OCI-LY3 (cell line): ENCODE measurements at regions not wholly inside any gene's neighbourhood (a gene's known extent, or its start where the extent isn't known, plus 50 kb on each side); places are given as distances from the start of the nearest gene placed in this dataset.

Experiments used
- H2AFZ ChIP-seq: fragments of 200-600, 300-600 bp; shearing (Covaris generic); 2 replicates; pipeline ENCODE4 v1.6.0; 2014; ENCODE audit warnings: antibody characterized with exemption, low read depth, low read length
- H3K27ac ChIP-seq: fragments of 200-600, 300-600 bp; sonication (generic); 2 replicates; pipeline ENCODE4 v1.5.1; 2014; ENCODE audit warnings: mild to moderate bottlenecking, low read length, moderate library complexity, mixed read lengths
- H3K27me3 ChIP-seq: fragments of 200-600, 300-600 bp; sonication (generic); 2 replicates; pipeline ENCODE4 v1.6.1; 2014; ENCODE audit warnings: low read depth, low read length, mixed read lengths
- H3K36me3 ChIP-seq: fragments of 200-600, 300-600 bp; sonication (generic); replicated peaks from 2 replicates; pipeline ENCODE3; 2014; ENCODE audit warnings: low read depth, low read length, mixed read lengths
- H3K4me1 ChIP-seq: fragments of 300-600, 200-600 bp; sonication (generic); 2 replicates; pipeline ENCODE4 v1.6.1; 2014; ENCODE audit warnings: low read length, mixed read lengths
- H3K4me2 ChIP-seq: fragments of 200-600, 300-600 bp; sonication (generic); 2 replicates; pipeline ENCODE4 v1.6.1; 2014; ENCODE audit warnings: low read length, mixed read lengths
- H3K4me3 ChIP-seq: fragments of 300-600, 200-600 bp; sonication (generic); 2 replicates; pipeline ENCODE4 v1.5.1; 2014; ENCODE audit warnings: antibody characterized with exemption, mild to moderate bottlenecking, low read length, moderate library complexity
- H3K79me2 ChIP-seq: fragments of 300-600, 200-600 bp; shearing (Covaris generic); 2 replicates; pipeline ENCODE4 v1.6.1; 2014; ENCODE audit warnings: mild to moderate bottlenecking, low read length, mixed read lengths
- H3K9ac ChIP-seq: fragments of 300-600, 200-600 bp; shearing (Covaris generic); 2 replicates; pipeline ENCODE4 v1.6.0; 2014; ENCODE audit warnings: mild to moderate bottlenecking, low read length, moderate library complexity
- H3K9me3 ChIP-seq: fragments of 200-600, 300-600 bp; shearing (Covaris generic); 2 replicates; pipeline ENCODE4 v1.6.1; 2014; ENCODE audit warnings: low read length, mixed read lengths; ENCODE audit not compliant: insufficient read depth
- H4K20me1 ChIP-seq: fragments of 200-600, 300-600 bp; sonication (generic); 2 replicates; pipeline ENCODE4 v1.6.1; 2016; ENCODE audit warnings: low read length, mixed read lengths; ENCODE audit not compliant: insufficient read depth
- EZH2phosphoT487 ChIP-seq: fragments of 200-600 bp; shearing (Covaris generic); IDR thresholded peaks from 2 replicates; pipeline ENCODE4 v1.6.1; 2018; ENCODE audit warnings: antibody characterized with exemption, mixed run types, low read depth
- TF ChIP-seq, protein P1 (sequence below): fragments of 200-600, 300-600 bp; sonication (generic); IDR thresholded peaks from 2 replicates; pipeline ENCODE4 v1.5.1; 2014; ENCODE audit warnings: antibody characterized with exemption, low read length, low read depth

DNA sequence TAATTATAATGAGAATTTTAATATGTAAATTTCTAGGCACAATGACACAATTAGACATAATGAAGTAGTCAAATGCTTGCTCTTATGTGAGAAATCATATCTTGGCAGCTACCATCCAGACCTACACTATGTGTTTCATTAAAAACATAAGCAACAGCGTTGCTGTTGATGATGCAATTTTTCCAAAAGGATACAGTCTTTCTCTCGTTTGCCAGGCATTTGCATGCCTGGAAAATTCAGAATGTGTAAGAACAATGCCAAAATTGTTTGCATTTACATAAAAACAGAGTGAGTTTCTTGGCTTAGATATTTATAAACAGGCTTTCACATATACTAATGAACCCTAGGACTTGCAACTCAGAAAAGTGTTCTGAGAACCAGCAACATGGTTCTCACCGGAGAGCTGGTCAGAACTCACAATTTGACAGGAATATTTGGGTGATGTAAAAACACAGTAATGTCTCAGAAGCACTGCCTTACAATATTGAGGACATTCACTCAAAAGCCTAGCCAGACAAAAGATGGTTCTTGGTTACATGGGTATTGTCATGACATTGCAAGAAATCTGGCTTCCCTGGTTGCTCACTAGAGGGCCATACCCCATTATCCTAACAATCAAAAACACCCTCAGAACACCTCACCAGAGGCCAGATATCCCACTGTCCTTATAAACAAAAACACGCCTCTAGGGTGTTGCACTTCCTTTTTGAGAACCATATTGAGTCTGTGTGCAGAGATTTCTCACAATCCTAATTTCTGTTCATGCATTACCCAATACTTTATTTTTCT is 1029.0 kb upstream of the AGA start:
- no peak overlapping the region for H3K9ac ChIP-seq
- H3K27ac ChIP-seq, result no peak overlapping the region
- no peaks in the 10 kb centered on the region for H3K36me3 ChIP-seq
- H2AFZ ChIP-seq, result 0 out of 2 replicates have a peak overlapping the region, but pooled peaks have one; percentile 10
- H3K4me2 ChIP-seq, result no peak overlapping the region
- no peaks in the 10 kb centered on the region for H3K9me3 ChIP-seq
- H3K79me2 ChIP-seq, result no peaks in the 10 kb centered on the region
- no peak overlapping the region for H3K4me3 ChIP-seq
- H3K27me3 ChIP-seq, result no peaks in the 10 kb centered on the region
- no peaks in the 10 kb centered on the region for H3K4me1 ChIP-seq
- TF ChIP-seq, protein P1, sequence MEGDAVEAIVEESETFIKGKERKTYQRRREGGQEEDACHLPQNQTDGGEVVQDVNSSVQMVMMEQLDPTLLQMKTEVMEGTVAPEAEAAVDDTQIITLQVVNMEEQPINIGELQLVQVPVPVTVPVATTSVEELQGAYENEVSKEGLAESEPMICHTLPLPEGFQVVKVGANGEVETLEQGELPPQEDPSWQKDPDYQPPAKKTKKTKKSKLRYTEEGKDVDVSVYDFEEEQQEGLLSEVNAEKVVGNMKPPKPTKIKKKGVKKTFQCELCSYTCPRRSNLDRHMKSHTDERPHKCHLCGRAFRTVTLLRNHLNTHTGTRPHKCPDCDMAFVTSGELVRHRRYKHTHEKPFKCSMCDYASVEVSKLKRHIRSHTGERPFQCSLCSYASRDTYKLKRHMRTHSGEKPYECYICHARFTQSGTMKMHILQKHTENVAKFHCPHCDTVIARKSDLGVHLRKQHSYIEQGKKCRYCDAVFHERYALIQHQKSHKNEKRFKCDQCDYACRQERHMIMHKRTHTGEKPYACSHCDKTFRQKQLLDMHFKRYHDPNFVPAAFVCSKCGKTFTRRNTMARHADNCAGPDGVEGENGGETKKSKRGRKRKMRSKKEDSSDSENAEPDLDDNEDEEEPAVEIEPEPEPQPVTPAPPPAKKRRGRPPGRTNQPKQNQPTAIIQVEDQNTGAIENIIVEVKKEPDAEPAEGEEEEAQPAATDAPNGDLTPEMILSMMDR, result peak; percentile 21; the same call in 1 of the 2 replicates
- TF ChIP-seq EZH2phosphoT487, result no peak
- H4K20me1 ChIP-seq, result no peaks in the 10 kb centered on the region

DNA sequence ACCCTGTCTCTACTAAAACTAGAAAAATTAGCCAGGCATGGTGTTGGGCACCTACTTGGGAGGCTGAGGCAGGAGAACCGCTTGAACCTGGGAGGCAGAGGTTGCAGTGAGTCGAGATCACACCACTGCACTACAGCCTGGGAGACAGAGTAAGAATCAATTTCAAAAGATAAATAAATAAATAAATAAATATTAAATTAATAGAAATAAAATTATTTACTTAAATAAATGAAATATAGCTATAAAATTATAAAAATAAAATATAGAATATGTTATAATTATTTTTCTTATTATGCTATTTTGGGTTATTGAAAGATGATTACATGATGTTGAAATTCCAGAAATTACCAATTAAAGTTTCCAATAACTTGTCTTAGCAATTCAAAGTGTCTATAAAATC is 1029.8 kb upstream of the AGA start:
- TF ChIP-seq EZH2phosphoT487, result no peak
- TF ChIP-seq, protein P1, result no peak
- no peak overlapping the region for H3K9ac ChIP-seq
- no peaks in the 10 kb centered on the region for H3K79me2 ChIP-seq
- H3K27me3 ChIP-seq, result no peaks in the 10 kb centered on the region
- no peak overlapping the region for H3K4me3 ChIP-seq
- H3K4me2 ChIP-seq, result no peak overlapping the region
- no peaks in the 10 kb centered on the region for H3K36me3 ChIP-seq
- no peaks in the 10 kb centered on the region for H3K4me1 ChIP-seq
- H4K20me1 ChIP-seq, result no peaks in the 10 kb centered on the region
- H3K27ac ChIP-seq, result no peak overlapping the region
- H2AFZ ChIP-seq, result no peak overlapping the region
- no peaks in the 10 kb centered on the region for H3K9me3 ChIP-seq

DNA sequence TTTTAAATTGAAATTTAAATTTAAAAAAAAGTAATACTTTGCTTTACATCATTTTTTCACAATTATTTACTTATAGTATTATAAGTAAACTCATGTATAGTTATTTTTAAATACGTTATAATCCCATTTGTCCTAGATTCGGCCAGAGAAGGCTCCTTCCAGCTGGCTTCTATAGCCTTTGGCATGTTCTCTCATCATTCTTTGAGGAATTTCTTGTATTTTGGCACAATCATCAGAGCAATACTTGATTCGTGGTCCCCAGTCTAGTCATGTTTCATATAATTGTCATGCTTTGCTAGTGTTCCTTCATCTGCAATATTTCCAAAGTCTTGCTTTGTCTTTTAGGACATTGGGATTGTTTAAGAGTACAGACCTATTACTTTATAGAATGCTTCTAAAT is 1037.9 kb upstream of the AGA start:
- no peaks in the 10 kb centered on the region for H3K9me3 ChIP-seq
- no peak overlapping the region for H3K4me3 ChIP-seq
- H3K4me1 ChIP-seq, result no peaks in the 10 kb centered on the region
- H3K4me2 ChIP-seq, result no peak overlapping the region
- no peaks in the 10 kb centered on the region for H3K27me3 ChIP-seq
- no peak overlapping the region for H3K9ac ChIP-seq
- TF ChIP-seq EZH2phosphoT487, result no peak
- TF ChIP-seq, protein P1, result no peak
- H4K20me1 ChIP-seq, result no peaks in the 10 kb centered on the region
- 0 out of 2 replicates have a peak overlapping the region, but pooled peaks have one; percentile 24 for H2AFZ ChIP-seq
- H3K27ac ChIP-seq, result no peak overlapping the region
- H3K36me3 ChIP-seq, result no peaks in the 10 kb centered on the region
- no peaks in the 10 kb centered on the region for H3K79me2 ChIP-seq

DNA sequence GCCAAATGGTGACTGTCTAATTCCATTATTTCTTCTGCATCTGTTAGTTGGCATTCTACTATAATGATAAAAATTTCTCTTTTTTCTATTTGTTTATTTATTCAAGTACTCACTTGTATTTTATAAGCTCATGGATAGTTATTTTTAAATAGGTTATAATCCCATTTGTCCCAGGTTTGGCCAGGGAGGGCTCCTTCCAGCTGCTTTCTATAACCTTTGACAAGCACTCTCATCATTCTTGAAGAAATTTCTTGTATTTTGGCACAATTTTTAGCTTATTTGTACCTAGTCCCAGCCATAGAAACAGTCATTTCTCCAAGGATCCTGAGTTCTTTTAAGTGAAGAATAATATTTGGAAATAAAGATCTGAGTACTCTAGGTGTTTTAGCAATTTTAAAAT is 1038.6 kb upstream of the AGA start:
- Histone ChIP-seq H3K4me2 (no peak overlapping the region), H3K27me3 (no peaks in the 10 kb centered on the region), H3K27ac (no peak overlapping the region), H3K36me3 (no peaks in the 10 kb centered on the region), H3K4me1 (no peaks in the 10 kb centered on the region), H2AFZ (no peak overlapping the region), H3K79me2 (no peaks in the 10 kb centered on the region), H4K20me1 (no peaks in the 10 kb centered on the region), H3K4me3 (no peak overlapping the region), H3K9ac (no peak overlapping the region), H3K9me3 (no peaks in the 10 kb centered on the region)
- TF ChIP-seq EZH2phosphoT487, result no peak
- TF ChIP-seq, protein P1, result no peak
